Thyroid gland (tissue), 4 donors: ENCODE measurements at regions not wholly inside any gene's neighbourhood (a gene's known extent, or its start where the extent isn't known, plus 50 kb on each side); places are given as distances from the start of the nearest gene placed in this dataset.

ENCODE experiments used
- CTCF ChIP-seq, 6 experiments: fragments of 200-600 bp in 3 of 6; fragments of 450-650 bp in 3 of 6; sonication (generic) in 3 of 6; IDR thresholded peaks; one replicate each; pipeline ENCODE4 v1.5.1; 2016 to 2019; ENCODE audit warnings: antibody characterized with exemption in 6 of 6, mild to moderate bottlenecking in 2 of 6, inconsistent platforms in 1 of 6, moderate library complexity in 1 of 6
- POLR2A ChIP-seq, 2 donors: fragments of 450-650 bp; IDR thresholded peaks; one replicate each; pipeline ENCODE4 v1.6.1; 2017; ENCODE audit warnings: antibody characterized with exemption in 2 of 2, mild to moderate bottlenecking in 2 of 2, moderate library complexity in 1 of 2

- TF ChIP-seq CTCF (IDR thresholded peaks at IDR 0.05) (no peak), POLR2A (IDR thresholded peaks at IDR 0.05) (no peak)
Measured at GRCh38 chr12:119283310-119283709, 51.2 kb upstream of the CCDC60 start.
